ENCODE measurements at regions not wholly inside any gene's neighbourhood (a gene's known extent, or its start where the extent isn't known, plus 50 kb on each side); places are given as distances from the start of the nearest gene placed in this dataset.

GRCh38 chr10:1954300-1954699 is 217.0 kb upstream of the ADARB2 start:
- H3K36me3 ChIP-seq (ENCODE audit: insufficient read depth, low read length) = no peaks in the 10 kb centered on the region
- no peaks in the 10 kb centered on the region for H3K9me3 ChIP-seq (ENCODE audit: insufficient read depth, low read length, severe bottlenecking)
- TF ChIP-seq CTCF (IDR thresholded peaks at IDR 0.05; ENCODE audit: borderline replicate concordance, extremely low read depth, low read length, poor library complexity, severe bottlenecking) = no peak
- TF ChIP-seq EZH2 (IDR thresholded peaks at IDR 0.05; ENCODE audit: borderline replicate concordance, low read depth, low read length, severe bottlenecking) = no peak
- no peak overlapping the region for H2AFZ ChIP-seq (ENCODE audit: low read depth, low read length)
- no peak overlapping the region for H3K4me3 ChIP-seq (ENCODE audit: low read depth in 1 of 2, low read length in 2 of 2)
- H3K27me3 ChIP-seq (ENCODE audit: insufficient read depth, low read length, poor library complexity) = no peaks in the 10 kb centered on the region
- DNase-seq (no peak), ATAC-seq (ENCODE audit: insufficient read depth, low read depth) (no peak)
- no peak overlapping the region for H3K9ac ChIP-seq (ENCODE audit: low read depth, low read length)
- no peak overlapping the region for H3K4me2 ChIP-seq (ENCODE audit: insufficient read depth, low read length)
- no peaks in the 10 kb centered on the region for H3K79me2 ChIP-seq (ENCODE audit: insufficient read depth, low read length)
- H3K27ac ChIP-seq (ENCODE audit: low read length) = no peak overlapping the region
- peaks cover 4% of the 10 kb centered on the region for H3K4me1 ChIP-seq (ENCODE audit: insufficient read depth, low read length)
- H4K20me1 ChIP-seq (ENCODE audit: insufficient read depth, low read length) = no peaks in the 10 kb centered on the region

- ATAC-seq (ENCODE audit: insufficient read depth, low read depth) = no peak
- Histone ChIP-seq H3K4me3 (ENCODE audit: low read depth in 1 of 2, low read length in 2 of 2) (no peak overlapping the region), H3K27ac (ENCODE audit: low read length) (no peak overlapping the region), H3K79me2 (ENCODE audit: insufficient read depth, low read length) (no peaks in the 10 kb centered on the region), H3K27me3 (ENCODE audit: insufficient read depth, low read length, poor library complexity) (no peaks in the 10 kb centered on the region), H3K9ac (ENCODE audit: low read depth, low read length) (no peak overlapping the region), H3K4me2 (ENCODE audit: insufficient read depth, low read length) (no peak overlapping the region), H2AFZ (ENCODE audit: low read depth, low read length) (no peak overlapping the region), H4K20me1 (ENCODE audit: insufficient read depth, low read length) (no peaks in the 10 kb centered on the region), H3K36me3 (ENCODE audit: insufficient read depth, low read length) (no peaks in the 10 kb centered on the region), H3K9me3 (ENCODE audit: insufficient read depth, low read length, severe bottlenecking) (no peaks in the 10 kb centered on the region), H3K4me1 (ENCODE audit: insufficient read depth, low read length) (peaks cover 4% of the 10 kb centered on the region)
- TF ChIP-seq CTCF (IDR thresholded peaks at IDR 0.05; ENCODE audit: borderline replicate concordance, extremely low read depth, low read length, poor library complexity, severe bottlenecking) (no peak), EZH2 (IDR thresholded peaks at IDR 0.05; ENCODE audit: borderline replicate concordance, low read depth, low read length, severe bottlenecking) (no peak)
- no peak for DNase-seq
Observed at GRCh38 chr10:1952126-1953095, 215.1 kb upstream of the ADARB2 start.

GRCh38 chr10:1950803-1951495 is 213.6 kb upstream of the ADARB2 start:
- Histone ChIP-seq H3K36me3 (ENCODE audit: insufficient read depth, low read length) (no peaks in the 10 kb centered on the region), H3K4me2 (ENCODE audit: insufficient read depth, low read length) (no peak overlapping the region), H3K79me2 (ENCODE audit: insufficient read depth, low read length) (no peaks in the 10 kb centered on the region), H3K4me1 (ENCODE audit: insufficient read depth, low read length) (no peaks in the 10 kb centered on the region), H2AFZ (ENCODE audit: low read depth, low read length) (no peak overlapping the region), H3K9me3 (ENCODE audit: insufficient read depth, low read length, severe bottlenecking) (no peaks in the 10 kb centered on the region), H4K20me1 (ENCODE audit: insufficient read depth, low read length) (no peaks in the 10 kb centered on the region), H3K4me3 (ENCODE audit: low read depth in 1 of 2, low read length in 2 of 2) (no peak overlapping the region), H3K27me3 (ENCODE audit: insufficient read depth, low read length, poor library complexity) (no peaks in the 10 kb centered on the region), H3K9ac (ENCODE audit: low read depth, low read length) (no peak overlapping the region), H3K27ac (ENCODE audit: low read length) (no peak overlapping the region)
- ATAC-seq (ENCODE audit: insufficient read depth, low read depth) = no peak
- DNase-seq = no peak
- TF ChIP-seq EZH2 (IDR thresholded peaks at IDR 0.05; ENCODE audit: borderline replicate concordance, low read depth, low read length, severe bottlenecking) (no peak), CTCF (IDR thresholded peaks at IDR 0.05; ENCODE audit: borderline replicate concordance, extremely low read depth, low read length, poor library complexity, severe bottlenecking) (no peak)

Data from DND-41 (cell line).